LNCaP clone FGC (cell line): ENCODE measurements at regions not wholly inside any gene's neighbourhood (a gene's known extent, or its start where the extent isn't known, plus 50 kb on each side); places are given as distances from the start of the nearest gene placed in this dataset.

Experiments
- DNase-seq: peaks from one replicate; pipeline ENCODE4 v3.0.0-alpha.2; 2011; ENCODE audit warnings: low read depth
- H3K4me3 ChIP-seq: 2 replicates; pipeline ENCODE4 v1.5.1; 2011; ENCODE audit warnings: mild to moderate bottlenecking, low read depth, low read length, control low read depth
- CTCF ChIP-seq: IDR thresholded peaks from 2 replicates; pipeline ENCODE4 v1.5.1; 2012; ENCODE audit warnings: mild to moderate bottlenecking; ENCODE audit not compliant: control insufficient read depth, insufficient read depth; ENCODE audit errors: extremely low read depth

GRCh38 chr7:42359946-42360345 lies 122.9 kb upstream of the GLI3 start:
- H3K4me3 ChIP-seq = no peak overlapping the region
- TF ChIP-seq CTCF = no peak
- no peak for DNase-seq

GRCh38 chr7:42351316-42351935 lies 114.4 kb upstream of the GLI3 start:
- H3K4me3 ChIP-seq = no peak overlapping the region
- DNase-seq = no peak
- TF ChIP-seq CTCF = no peak

GRCh38 chr7:42350801-42351200 lies 113.8 kb upstream of the GLI3 start:
- no peak for TF ChIP-seq CTCF
- DNase-seq = no peak
- no peak overlapping the region for H3K4me3 ChIP-seq

GRCh38 chr7:42348631-42349030 lies 111.6 kb upstream of the GLI3 start:
- no peak overlapping the region for H3K4me3 ChIP-seq
- DNase-seq = no peak
- TF ChIP-seq CTCF = no peak

GRCh38 chr7:42348071-42348470 lies 111.1 kb upstream of the GLI3 start:
- DNase-seq = no peak
- no peak for TF ChIP-seq CTCF
- H3K4me3 ChIP-seq = no peak overlapping the region

- TF ChIP-seq CTCF = no peak
- H3K4me3 ChIP-seq = no peak overlapping the region
- no peak for DNase-seq
Measured at GRCh38 chr7:42347616-42348015, 110.6 kb upstream of the GLI3 start.

- no peak for DNase-seq
- no peak overlapping the region for H3K4me3 ChIP-seq
- no peak for TF ChIP-seq CTCF
Measured at GRCh38 chr7:42345478-42346299, 108.7 kb upstream of the GLI3 start.
